WTC11 (cell line): ENCODE measurements at regions not wholly inside any gene's neighbourhood (a gene's known extent, or its start where the extent isn't known, plus 50 kb on each side); places are given as distances from the start of the nearest gene placed in this dataset.

Experiments
- ATAC-seq: fragments of 200-7000 bp; cut with Tn5 transposase; 2 replicates; pipeline ENCODE4 v1.10.0; 2021; ENCODE audit warnings: mild to moderate bottlenecking, moderate library complexity
- CTCF ChIA-PET: fragments of 300-600 bp; sonication (Branson Sonifier 250); formaldehyde crosslinking; loops from one replicate; lab custom pipeline; 2021; ENCODE audit warnings: antibody characterized with exemption; lab: Charles Lee
- POLR2A ChIA-PET: fragments of 350-600 bp; sonication (Branson Sonifier 250); formaldehyde crosslinking; loops from one replicate; lab custom pipeline; 2021; ENCODE audit warnings: antibody characterized with exemption; lab: Charles Lee
- DNase-seq: peaks from one replicate; pipeline ENCODE4 v3.0.0; 2021; ENCODE audit warnings: low spot score
- H3K27ac Mint-ChIP-seq: 2 replicates; pipeline ENCODE4 v1.8.0; 2021; ENCODE audit warnings: mixed read lengths
- H3K27me3 Mint-ChIP-seq: 2 replicates; pipeline ENCODE4 v1.8.0; 2021; ENCODE audit warnings: low read depth, mild to moderate bottlenecking, moderate library complexity, mixed read lengths
- H3K36me3 Mint-ChIP-seq: 2 replicates; pipeline ENCODE4 v1.8.0; 2021; ENCODE audit warnings: mixed read lengths
- H3K4me1 Mint-ChIP-seq: 2 replicates; pipeline ENCODE4 v1.8.0; 2022; ENCODE audit warnings: mixed read lengths
- H3K4me3 Mint-ChIP-seq: 2 replicates; pipeline ENCODE4 v1.8.0; 2021; ENCODE audit warnings: mild to moderate bottlenecking, moderate library complexity, mixed read lengths
- H3K9me3 Mint-ChIP-seq: 2 replicates; pipeline ENCODE4 v1.8.0; 2021; ENCODE audit warnings: mixed read lengths
- CBFB ChIP-seq: sonication (generic); formaldehyde crosslinking; IDR thresholded peaks from 2 replicates; pipeline ENCODE4 v1.8.1; 2022; ENCODE audit warnings: mild to moderate bottlenecking, low read depth, missing genetic modification reagents
- EMX1 ChIP-seq: fragments of 250-450 bp; sonication (Bioruptor Pico); IDR thresholded peaks from 2 replicates; pipeline ENCODE4 v1.8.0; 2021; ENCODE audit warnings: mild to moderate bottlenecking
- ESRRA ChIP-seq: sonication (generic); formaldehyde crosslinking; IDR thresholded peaks from 2 replicates; pipeline ENCODE4 v1.8.1; 2022; ENCODE audit warnings: mild to moderate bottlenecking, missing genetic modification reagents, borderline replicate concordance
- FOXK1 ChIP-seq: sonication (generic); formaldehyde crosslinking; IDR thresholded peaks from 2 replicates; pipeline ENCODE4 v1.8.0; 2022; ENCODE audit warnings: mild to moderate bottlenecking, moderate library complexity, missing genetic modification reagents
- GTF2I ChIP-seq: fragments of 250-450 bp; sonication (Bioruptor Pico); conservative IDR thresholded peaks from 2 replicates; pipeline ENCODE4 v1.4.0; 2021; ENCODE audit warnings: mild to moderate bottlenecking
- PRRX2 ChIP-seq: fragments of 250-450 bp; sonication (Bioruptor Pico); IDR thresholded peaks from 2 replicates; pipeline ENCODE4 v1.8.0; 2021; ENCODE audit warnings: mild to moderate bottlenecking
- SMAD4 ChIP-seq: sonication (generic); formaldehyde crosslinking; IDR thresholded peaks from 2 replicates; pipeline ENCODE4 v1.8.0; 2022; ENCODE audit warnings: mild to moderate bottlenecking, missing genetic modification reagents
- SOX15 ChIP-seq: fragments of 250-450 bp; sonication (Bioruptor Pico); IDR thresholded peaks from 2 replicates; pipeline ENCODE4 v1.9.0; 2021; ENCODE audit warnings: mild to moderate bottlenecking
- TEAD1 ChIP-seq: sonication (generic); formaldehyde crosslinking; IDR thresholded peaks from 2 replicates; pipeline ENCODE4 v1.8.0; 2022; ENCODE audit warnings: mild to moderate bottlenecking, missing genetic modification reagents
- TEAD4 ChIP-seq: sonication (generic); formaldehyde crosslinking; IDR thresholded peaks from 2 replicates; pipeline ENCODE4 v1.8.0; 2022; ENCODE audit warnings: mild to moderate bottlenecking, missing genetic modification reagents
- TP53 ChIP-seq: sonication (generic); formaldehyde crosslinking; IDR thresholded peaks from 2 replicates; pipeline ENCODE4 v1.8.1; 2023; ENCODE audit warnings: mild to moderate bottlenecking, missing genetic modification reagents
- ZNF138 ChIP-seq: sonication (generic); formaldehyde crosslinking; conservative IDR thresholded peaks from 2 replicates; pipeline ENCODE4 v1.8.1; 2022; ENCODE audit warnings: mild to moderate bottlenecking, moderate library complexity, missing genetic modification reagents
- ZNF317 ChIP-seq: sonication (generic); formaldehyde crosslinking; IDR thresholded peaks from 2 replicates; pipeline ENCODE4 v1.8.1; 2023; ENCODE audit warnings: low read depth, mild to moderate bottlenecking, moderate library complexity, missing genetic modification reagents, borderline replicate concordance
- TF ChIP-seq, protein P1 (sequence below): sonication (generic); formaldehyde crosslinking; IDR thresholded peaks from 2 replicates; pipeline ENCODE4 v1.8.1; 2022; ENCODE audit warnings: mild to moderate bottlenecking, moderate library complexity, missing genetic modification reagents
- TF ChIP-seq, protein P2 (sequence below): sonication (generic); formaldehyde crosslinking; IDR thresholded peaks from 2 replicates; pipeline ENCODE4 v1.8.1; 2023; ENCODE audit warnings: mild to moderate bottlenecking, moderate library complexity, missing genetic modification reagents
- TF ChIP-seq, protein P3 (sequence below): sonication (generic); formaldehyde crosslinking; IDR thresholded peaks from 2 replicates; pipeline ENCODE4 v1.8.1; 2023; ENCODE audit warnings: mild to moderate bottlenecking, missing genetic modification reagents
- TF ChIP-seq, protein P4 (sequence below): sonication (generic); formaldehyde crosslinking; IDR thresholded peaks from 2 replicates; pipeline ENCODE4 v1.8.0; 2023; ENCODE audit warnings: missing genetic modification reagents, mild to moderate bottlenecking, borderline replicate concordance
- TF ChIP-seq, protein P5 (sequence below): sonication (generic); formaldehyde crosslinking; IDR thresholded peaks from 2 replicates; pipeline ENCODE4 v1.8.0; 2022; ENCODE audit warnings: mild to moderate bottlenecking, missing genetic modification reagents
- TF ChIP-seq, protein P6 (sequence below): fragments of 250-450 bp; sonication (Bioruptor Pico); IDR thresholded peaks from 2 replicates; pipeline ENCODE4 v2.1.2; 2022; ENCODE audit warnings: mild to moderate bottlenecking, moderate library complexity
- TF ChIP-seq, protein P7 (sequence below): sonication (generic); formaldehyde crosslinking; IDR thresholded peaks from 2 replicates; pipeline ENCODE4 v1.8.1; 2022; ENCODE audit warnings: low read depth, mild to moderate bottlenecking, moderate library complexity, missing genetic modification reagents, borderline replicate concordance
- TF ChIP-seq, protein P8 (sequence below): sonication (generic); formaldehyde crosslinking; IDR thresholded peaks from 2 replicates; pipeline ENCODE4 v1.8.1; 2023; ENCODE audit warnings: mild to moderate bottlenecking, missing genetic modification reagents, moderate library complexity
- TF ChIP-seq, protein P9 (sequence below): sonication (generic); formaldehyde crosslinking; IDR thresholded peaks from 2 replicates; pipeline ENCODE4 v1.8.0; 2022; ENCODE audit warnings: mild to moderate bottlenecking, missing genetic modification reagents

DNA sequence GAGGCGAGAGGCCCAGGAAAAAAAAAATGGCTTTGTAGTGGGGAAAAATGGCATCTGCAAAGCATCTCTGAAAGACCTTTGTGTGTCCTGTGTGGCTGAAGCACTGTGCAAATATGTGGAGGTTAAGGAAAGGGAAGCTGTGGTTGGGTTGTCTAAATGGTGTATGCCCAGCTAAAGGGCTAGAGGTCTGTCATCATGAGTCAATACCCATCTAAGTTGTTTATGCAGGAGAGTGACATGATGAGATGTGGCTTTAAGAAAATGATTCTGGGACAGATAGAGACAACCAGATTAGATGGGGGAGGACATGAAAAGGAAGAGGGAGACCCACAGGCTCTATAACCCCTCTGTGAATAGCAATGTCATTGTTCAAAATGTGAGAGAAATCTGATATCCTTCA is 280.7 kb downstream of the MFSD1 start (continued):
- TF ChIP-seq, protein P1, sequence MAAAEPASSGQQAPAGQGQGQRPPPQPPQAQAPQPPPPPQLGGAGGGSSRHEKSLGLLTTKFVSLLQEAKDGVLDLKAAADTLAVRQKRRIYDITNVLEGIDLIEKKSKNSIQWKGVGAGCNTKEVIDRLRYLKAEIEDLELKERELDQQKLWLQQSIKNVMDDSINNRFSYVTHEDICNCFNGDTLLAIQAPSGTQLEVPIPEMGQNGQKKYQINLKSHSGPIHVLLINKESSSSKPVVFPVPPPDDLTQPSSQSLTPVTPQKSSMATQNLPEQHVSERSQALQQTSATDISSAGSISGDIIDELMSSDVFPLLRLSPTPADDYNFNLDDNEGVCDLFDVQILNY (CRISPR knock-in tag), result no peak
- no peak for TF ChIP-seq SMAD4
- no peak for TF ChIP-seq ZNF317 (CRISPR knock-in tag)
- TF ChIP-seq EMX1 (CRISPR knock-in tag), result no peak
- TF ChIP-seq TP53 (CRISPR knock-in tag), result no peak
- TF ChIP-seq ESRRA, result no peak
- TF ChIP-seq, protein P2, sequence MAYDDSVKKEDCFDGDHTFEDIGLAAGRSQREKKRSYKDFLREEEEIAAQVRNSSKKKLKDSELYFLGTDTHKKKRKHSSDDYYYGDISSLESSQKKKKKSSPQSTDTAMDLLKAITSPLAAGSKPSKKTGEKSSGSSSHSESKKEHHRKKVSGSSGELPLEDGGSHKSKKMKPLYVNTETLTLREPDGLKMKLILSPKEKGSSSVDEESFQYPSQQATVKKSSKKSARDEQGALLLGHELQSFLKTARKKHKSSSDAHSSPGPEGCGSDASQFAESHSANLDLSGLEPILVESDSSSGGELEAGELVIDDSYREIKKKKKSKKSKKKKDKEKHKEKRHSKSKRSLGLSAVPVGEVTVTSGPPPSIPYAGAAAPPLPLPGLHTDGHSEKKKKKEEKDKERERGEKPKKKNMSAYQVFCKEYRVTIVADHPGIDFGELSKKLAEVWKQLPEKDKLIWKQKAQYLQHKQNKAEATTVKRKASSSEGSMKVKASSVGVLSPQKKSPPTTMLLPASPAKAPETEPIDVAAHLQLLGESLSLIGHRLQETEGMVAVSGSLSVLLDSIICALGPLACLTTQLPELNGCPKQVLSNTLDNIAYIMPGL (CRISPR knock-in tag), result no peak
- TF ChIP-seq, protein P3, sequence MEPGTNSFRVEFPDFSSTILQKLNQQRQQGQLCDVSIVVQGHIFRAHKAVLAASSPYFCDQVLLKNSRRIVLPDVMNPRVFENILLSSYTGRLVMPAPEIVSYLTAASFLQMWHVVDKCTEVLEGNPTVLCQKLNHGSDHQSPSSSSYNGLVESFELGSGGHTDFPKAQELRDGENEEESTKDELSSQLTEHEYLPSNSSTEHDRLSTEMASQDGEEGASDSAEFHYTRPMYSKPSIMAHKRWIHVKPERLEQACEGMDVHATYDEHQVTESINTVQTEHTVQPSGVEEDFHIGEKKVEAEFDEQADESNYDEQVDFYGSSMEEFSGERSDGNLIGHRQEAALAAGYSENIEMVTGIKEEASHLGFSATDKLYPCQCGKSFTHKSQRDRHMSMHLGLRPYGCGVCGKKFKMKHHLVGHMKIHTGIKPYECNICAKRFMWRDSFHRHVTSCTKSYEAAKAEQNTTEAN (CRISPR knock-in tag), result no peak
- TF ChIP-seq FOXK1, result no peak

DNA sequence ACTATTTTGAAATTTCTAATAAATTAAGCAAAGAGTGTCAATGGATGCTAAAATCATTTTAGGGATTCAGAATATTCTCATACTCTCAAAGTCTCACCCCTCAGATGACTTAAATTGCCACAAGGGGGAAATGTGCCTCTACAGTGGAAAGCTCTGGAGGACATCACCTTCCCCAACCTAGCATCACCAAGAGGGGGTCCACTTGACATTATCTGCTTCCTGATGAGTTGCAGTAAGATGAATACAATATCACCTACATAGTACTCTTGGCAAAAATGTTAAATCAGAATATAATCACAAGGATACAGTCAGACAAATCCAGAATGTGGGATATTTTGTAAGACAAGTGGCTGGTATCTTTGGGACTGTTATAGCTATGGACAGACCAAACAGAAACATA is 290.1 kb downstream of the MFSD1 start:
- ChIA-PET CTCF (no interaction called here), POLR2A (no interaction called here)
- Mint-ChIP-seq H3K4me1 (no peaks in the 10 kb centered on the region), H3K4me3 (no peak overlapping the region), H3K27me3 (no peaks in the 10 kb centered on the region), H3K27ac (no peak overlapping the region), H3K9me3 (peaks cover 10% of the 10 kb centered on the region), H3K36me3 (no peaks in the 10 kb centered on the region)
- DNase-seq (no peak), ATAC-seq (no peak)
- TF ChIP-seq, protein P4, sequence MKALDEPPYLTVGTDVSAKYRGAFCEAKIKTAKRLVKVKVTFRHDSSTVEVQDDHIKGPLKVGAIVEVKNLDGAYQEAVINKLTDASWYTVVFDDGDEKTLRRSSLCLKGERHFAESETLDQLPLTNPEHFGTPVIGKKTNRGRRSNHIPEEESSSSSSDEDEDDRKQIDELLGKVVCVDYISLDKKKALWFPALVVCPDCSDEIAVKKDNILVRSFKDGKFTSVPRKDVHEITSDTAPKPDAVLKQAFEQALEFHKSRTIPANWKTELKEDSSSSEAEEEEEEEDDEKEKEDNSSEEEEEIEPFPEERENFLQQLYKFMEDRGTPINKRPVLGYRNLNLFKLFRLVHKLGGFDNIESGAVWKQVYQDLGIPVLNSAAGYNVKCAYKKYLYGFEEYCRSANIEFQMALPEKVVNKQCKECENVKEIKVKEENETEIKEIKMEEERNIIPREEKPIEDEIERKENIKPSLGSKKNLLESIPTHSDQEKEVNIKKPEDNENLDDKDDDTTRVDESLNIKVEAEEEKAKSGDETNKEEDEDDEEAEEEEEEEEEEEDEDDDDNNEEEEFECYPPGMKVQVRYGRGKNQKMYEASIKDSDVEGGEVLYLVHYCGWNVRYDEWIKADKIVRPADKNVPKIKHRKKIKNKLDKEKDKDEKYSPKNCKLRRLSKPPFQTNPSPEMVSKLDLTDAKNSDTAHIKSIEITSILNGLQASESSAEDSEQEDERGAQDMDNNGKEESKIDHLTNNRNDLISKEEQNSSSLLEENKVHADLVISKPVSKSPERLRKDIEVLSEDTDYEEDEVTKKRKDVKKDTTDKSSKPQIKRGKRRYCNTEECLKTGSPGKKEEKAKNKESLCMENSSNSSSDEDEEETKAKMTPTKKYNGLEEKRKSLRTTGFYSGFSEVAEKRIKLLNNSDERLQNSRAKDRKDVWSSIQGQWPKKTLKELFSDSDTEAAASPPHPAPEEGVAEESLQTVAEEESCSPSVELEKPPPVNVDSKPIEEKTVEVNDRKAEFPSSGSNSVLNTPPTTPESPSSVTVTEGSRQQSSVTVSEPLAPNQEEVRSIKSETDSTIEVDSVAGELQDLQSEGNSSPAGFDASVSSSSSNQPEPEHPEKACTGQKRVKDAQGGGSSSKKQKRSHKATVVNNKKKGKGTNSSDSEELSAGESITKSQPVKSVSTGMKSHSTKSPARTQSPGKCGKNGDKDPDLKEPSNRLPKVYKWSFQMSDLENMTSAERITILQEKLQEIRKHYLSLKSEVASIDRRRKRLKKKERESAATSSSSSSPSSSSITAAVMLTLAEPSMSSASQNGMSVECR, result no peak
- TF ChIP-seq CBFB, result no peak
- TF ChIP-seq, protein P5, sequence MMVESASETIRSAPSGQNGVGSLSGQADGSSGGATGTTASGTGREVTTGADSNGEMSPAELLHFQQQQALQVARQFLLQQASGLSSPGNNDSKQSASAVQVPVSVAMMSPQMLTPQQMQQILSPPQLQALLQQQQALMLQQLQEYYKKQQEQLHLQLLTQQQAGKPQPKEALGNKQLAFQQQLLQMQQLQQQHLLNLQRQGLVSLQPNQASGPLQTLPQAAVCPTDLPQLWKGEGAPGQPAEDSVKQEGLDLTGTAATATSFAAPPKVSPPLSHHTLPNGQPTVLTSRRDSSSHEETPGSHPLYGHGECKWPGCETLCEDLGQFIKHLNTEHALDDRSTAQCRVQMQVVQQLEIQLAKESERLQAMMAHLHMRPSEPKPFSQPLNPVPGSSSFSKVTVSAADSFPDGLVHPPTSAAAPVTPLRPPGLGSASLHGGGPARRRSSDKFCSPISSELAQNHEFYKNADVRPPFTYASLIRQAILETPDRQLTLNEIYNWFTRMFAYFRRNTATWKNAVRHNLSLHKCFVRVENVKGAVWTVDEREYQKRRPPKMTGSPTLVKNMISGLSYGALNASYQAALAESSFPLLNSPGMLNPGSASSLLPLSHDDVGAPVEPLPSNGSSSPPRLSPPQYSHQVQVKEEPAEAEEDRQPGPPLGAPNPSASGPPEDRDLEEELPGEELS, result no peak
- TF ChIP-seq EMX1 (CRISPR knock-in tag), result no peak
- TF ChIP-seq TEAD1 (CRISPR knock-in tag), result no peak
- no peak for TF ChIP-seq PRRX2 (CRISPR knock-in tag)
- TF ChIP-seq, protein P6, sequence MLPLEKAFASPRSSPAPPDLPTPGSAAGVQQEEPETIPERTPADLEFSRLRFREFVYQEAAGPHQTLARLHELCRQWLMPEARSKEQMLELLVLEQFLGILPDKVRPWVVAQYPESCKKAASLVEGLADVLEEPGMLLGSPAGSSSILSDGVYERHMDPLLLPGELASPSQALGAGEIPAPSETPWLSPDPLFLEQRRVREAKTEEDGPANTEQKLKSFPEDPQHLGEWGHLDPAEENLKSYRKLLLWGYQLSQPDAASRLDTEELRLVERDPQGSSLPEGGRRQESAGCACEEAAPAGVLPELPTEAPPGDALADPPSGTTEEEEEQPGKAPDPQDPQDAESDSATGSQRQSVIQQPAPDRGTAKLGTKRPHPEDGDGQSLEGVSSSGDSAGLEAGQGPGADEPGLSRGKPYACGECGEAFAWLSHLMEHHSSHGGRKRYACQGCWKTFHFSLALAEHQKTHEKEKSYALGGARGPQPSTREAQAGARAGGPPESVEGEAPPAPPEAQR (CRISPR knock-in tag), result no peak
- TF ChIP-seq GTF2I (CRISPR knock-in tag), result no peak
- TF ChIP-seq, protein P7, sequence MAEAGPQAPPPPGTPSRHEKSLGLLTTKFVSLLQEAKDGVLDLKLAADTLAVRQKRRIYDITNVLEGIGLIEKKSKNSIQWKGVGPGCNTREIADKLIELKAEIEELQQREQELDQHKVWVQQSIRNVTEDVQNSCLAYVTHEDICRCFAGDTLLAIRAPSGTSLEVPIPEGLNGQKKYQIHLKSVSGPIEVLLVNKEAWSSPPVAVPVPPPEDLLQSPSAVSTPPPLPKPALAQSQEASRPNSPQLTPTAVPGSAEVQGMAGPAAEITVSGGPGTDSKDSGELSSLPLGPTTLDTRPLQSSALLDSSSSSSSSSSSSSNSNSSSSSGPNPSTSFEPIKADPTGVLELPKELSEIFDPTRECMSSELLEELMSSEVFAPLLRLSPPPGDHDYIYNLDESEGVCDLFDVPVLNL (CRISPR knock-in tag), result no peak
- TF ChIP-seq, protein P8, sequence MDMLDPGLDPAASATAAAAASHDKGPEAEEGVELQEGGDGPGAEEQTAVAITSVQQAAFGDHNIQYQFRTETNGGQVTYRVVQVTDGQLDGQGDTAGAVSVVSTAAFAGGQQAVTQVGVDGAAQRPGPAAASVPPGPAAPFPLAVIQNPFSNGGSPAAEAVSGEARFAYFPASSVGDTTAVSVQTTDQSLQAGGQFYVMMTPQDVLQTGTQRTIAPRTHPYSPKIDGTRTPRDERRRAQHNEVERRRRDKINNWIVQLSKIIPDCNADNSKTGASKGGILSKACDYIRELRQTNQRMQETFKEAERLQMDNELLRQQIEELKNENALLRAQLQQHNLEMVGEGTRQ (CRISPR knock-in tag), result no peak
- TF ChIP-seq, protein P9, sequence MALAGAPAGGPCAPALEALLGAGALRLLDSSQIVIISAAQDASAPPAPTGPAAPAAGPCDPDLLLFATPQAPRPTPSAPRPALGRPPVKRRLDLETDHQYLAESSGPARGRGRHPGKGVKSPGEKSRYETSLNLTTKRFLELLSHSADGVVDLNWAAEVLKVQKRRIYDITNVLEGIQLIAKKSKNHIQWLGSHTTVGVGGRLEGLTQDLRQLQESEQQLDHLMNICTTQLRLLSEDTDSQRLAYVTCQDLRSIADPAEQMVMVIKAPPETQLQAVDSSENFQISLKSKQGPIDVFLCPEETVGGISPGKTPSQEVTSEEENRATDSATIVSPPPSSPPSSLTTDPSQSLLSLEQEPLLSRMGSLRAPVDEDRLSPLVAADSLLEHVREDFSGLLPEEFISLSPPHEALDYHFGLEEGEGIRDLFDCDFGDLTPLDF (CRISPR knock-in tag), result no peak
- TF ChIP-seq SOX15, result no peak
- no peak for TF ChIP-seq TEAD4
- TF ChIP-seq ZNF317 (CRISPR knock-in tag), result no peak
- TF ChIP-seq ZNF138, result no peak
